ENCODE measurements at regions not wholly inside any gene's neighbourhood (a gene's known extent, or its start where the extent isn't known, plus 50 kb on each side); places are given as distances from the start of the nearest gene placed in this dataset.
"Not testable (repeated sequence)": the region's sequence is repeated elsewhere in the genome, so short reads cannot be mapped to it uniquely, and the experiment has no call there.

DNA sequence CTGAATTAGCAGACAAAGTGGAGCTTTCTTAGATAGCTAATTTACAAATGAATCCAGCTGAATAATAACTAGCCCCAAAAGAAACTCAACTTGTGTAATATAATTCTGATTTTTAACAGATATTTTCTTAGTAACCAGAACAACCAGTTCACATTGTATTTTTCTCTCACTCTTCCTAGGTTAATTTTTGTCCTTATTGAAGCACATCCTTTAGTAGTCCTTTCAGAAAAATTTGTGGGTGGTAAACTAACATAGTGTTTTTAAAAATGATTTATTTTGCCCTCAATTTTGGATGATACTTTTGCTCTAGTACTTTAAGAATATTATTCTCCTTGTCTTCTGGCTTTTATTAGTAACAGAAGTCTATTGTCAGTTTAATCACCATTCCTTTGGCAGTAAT, 190.6 kb upstream of the SLC39A10 start:
- DNase-seq = no peak

DNA sequence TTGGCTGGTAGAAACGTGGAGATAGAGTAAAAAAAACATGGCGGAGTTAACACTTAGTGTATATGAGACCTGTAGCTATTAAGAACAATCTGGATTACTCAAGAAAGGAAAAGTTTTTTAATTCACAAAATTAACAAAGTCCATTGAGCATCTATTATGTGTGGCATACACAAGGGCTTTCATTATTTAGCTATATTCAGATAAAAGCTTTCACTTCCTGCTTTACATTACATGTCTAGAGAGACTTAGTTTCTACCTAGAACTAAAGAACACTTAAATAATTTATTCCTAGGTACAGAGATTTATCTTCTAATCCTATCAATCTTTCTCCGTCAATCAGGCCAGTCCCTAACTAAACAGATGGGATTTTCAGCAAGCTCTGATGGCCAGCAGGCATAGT, 196.0 kb upstream of the SLC39A10 start:
- no peak for DNase-seq

DNA sequence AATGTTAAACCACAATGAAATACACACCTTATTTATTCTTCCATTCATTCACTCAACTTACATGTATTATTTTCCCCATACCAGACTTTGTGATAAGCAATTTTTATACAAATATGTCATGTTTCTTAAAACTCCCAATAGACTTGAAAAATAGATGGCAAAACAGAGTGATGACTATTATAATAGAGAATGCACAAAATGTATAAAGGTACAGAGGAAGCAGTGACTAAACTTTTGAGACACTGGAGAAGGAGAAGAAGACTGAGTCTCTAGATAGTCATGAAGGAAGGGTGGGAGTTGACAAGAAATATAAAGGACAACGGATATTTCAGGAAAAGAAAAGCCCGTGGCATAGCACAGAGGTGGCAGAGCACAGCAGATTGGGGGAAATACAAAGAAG, 198.1 kb upstream of the SLC39A10 start:
- no peak for DNase-seq

DNA sequence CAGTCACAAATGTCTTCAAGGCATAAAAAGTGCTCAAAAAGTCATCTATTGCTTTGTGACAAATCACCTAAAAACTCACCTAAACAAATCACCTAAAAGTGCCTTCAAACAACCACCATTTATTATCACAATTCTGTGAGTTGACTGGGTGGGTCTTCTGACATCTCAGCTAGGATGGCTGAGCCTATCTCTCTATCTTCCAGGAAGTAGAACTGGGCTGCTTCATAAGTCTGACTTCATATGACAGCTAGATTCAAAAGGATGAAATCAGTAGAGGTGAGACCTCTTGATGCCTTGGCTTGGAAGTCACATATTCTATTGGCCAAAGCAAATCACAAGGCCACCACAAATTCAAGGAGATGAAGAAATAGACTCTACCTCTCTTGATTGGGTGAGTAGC, 199.2 kb upstream of the SLC39A10 start:
- no peak for DNase-seq

DNA sequence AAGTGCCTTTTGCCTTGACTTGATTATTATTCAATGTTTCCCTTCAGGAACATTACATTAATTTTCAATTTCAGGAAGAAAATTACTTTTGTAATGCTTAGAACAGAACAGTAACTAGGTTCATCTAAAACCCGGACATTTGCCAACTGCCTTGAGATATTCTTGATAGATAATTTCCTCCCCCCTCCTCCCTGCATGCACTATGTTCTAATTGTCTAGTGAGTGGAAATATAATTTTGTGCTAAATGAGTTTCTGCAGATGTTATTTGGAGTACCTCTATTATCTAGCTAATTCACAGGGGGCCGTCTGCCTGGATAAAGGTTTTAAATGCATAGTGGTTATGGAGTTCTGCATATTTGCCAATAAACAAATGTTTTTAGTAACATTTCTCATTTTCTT, 200.3 kb upstream of the SLC39A10 start:
- DNase-seq = peak in 1 of 3 donors; percentile 63

DNA sequence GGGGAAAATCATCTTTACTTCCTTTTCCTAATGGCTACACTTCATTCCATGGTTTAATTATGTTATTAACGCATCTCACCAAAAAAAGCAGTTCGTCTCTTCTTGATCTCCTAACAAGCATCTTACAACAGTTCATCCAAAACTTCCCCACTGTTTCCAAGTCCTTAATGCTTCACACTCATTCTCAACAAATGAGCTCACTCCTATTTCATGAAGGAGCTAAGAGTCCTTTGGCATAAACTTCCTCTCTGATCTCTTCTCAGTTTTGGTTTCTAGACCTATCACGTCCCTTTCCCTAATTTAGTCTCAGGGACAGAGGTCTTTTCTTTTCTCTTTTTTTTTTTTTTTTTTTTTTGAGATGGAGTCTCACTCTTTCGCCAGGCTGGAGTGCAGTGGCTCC, 205.9 kb upstream of the SLC39A10 start:
- DNase-seq = peak in 2 of 3 donors; percentile 12 to 28

DNA sequence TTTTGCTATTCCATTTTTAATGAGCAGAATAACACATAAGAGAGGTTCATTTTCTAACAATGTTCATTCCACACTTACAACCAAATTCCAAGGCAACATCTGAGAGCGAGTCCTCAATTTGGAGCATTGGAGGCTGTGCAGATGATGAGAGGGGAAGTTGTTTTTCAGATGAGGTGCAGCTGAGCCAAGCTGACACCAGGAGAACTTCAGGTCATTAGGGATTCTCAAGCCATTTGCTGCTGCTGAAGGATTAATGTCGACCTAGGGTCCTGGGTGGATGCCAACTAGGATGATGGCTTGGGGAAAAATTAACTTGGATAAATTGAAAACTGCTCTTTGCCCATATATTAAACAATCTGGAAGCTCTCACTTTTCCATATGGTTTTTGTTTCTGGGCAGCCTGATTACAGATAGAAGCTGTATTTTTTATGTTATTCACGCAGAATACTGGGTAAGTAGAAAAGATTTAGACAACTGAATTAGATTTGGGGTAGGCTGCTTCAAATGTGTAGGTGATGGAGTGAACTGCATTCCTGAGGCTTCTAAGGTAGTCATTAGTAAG, 206.4 kb upstream of the SLC39A10 start:
- peak in 1 of 3 donors; percentile 54 for DNase-seq

DNA sequence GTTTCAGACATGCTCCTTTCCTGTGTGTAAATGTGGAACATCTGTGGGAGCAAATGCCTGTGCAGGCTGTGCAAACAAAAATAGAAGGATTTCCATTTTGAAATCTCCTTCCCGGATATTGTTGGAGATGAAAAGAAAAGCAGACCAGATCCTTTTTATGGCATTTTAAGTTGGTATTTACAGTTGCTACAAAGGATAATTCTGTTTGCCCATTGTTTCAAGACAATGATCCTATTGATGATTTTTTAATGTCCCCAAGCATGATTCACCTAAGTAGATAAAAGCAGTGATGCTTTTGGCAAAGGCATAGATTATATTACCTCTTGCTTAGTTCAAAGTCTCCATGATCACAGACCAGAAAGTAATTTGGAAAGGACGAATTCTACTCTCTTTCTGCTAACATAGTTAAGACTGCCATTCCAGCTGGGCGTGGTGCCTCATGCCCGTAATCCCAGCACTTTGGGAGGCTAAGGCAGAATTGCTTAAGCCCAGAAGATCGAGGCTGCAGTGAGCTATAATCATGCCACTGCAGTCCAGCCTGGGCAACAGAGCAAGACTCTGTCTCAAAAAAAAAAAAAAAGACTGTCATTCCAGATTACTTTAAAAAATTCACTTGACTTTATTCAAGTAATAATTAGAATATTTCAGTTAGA, 209.6 kb upstream of the SLC39A10 start:
- DNase-seq = no peak

DNA sequence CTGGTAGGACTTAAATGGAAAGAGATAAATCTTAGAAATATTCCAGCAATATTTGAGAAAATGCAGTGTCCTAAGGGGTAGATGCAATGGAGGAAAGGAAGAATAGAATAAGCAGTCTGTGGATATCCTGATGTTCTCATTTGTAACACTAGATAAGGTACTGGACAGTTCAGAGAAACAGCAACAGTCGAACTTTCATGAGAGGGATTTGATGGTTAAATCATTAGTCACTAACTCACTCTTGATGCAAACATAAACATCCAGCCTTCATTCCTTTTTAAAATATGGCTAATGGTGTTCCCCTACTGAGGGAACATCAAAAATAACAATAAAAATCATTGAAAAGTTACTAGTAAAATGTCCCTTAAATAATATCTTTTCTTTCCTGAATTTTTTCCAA, 211.4 kb upstream of the SLC39A10 start:
- DNase-seq = no peak

DNA sequence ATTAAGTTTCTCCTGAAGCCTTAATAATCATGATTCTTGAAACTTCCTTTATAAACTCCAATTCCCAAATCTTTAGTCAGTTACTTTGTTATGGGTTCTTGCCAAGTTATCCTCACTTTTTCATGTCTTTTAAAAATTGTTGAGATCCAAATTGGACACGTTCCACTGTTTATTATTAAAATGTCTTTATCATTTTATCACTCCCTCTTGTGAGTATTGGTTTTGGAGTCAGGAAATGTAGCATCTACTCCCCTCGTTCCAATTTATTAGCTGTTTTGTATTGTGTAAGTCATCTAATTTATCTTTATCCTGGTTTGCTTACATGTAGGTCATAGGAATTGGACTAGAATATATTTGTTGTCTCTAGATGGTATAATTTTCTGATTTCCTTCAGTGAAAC, 213.1 kb upstream of the SLC39A10 start:
- peak in 1 of 3 donors; percentile 56 for DNase-seq

DNA sequence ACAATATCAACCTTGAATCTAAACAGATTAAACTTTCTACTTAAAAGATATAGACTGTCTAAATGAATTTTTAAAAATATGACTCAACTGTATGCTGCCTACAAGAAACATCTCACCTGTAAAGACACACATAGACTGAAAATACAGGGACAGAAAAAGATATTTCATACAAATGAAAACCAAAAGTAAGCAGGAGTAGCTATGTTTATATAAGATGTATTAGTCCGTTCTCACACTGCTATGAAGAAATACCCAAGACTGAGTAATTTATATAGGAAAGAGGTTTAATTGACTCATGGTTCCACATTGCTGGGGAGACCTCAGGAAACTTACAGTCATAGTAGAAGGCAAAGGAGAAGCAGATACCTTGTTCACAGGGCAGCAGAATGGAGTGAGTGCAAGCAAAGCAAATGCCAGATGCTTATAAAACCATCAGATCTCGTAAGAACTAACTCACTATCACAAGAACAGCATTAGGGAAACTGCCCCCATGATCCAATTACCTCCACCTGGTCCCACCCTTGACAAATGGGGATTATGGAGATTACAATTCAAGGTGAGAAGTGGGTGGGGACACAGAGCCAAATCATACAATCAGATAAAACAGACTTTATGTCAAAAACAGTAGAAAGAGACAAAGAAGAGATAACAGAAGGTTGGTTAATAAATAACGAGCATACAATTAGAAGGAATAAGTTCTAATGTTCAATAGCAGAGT, 214.4 kb upstream of the SLC39A10 start:
- DNase-seq = no peak

DNA sequence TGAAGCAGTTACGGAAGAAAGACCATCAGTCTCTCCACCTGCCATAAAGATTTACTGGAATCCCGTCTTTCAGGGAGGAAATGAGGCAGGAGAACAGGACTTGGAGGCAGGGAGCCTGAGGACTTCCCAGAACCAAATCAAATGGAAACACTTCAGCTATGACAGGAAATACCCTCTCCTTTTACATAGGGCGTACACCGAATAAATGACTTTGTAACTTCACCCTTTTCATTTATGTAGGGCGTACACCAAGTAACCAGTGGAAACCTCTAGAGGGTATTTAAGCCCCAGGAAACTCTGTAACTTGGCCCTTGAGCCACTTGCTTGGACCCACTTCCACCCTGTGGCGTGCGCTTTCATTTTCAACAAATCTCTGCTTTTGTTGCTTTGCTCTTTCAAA, 218.3 kb upstream of the SLC39A10 start:
- DNase-seq = no peak

DNA sequence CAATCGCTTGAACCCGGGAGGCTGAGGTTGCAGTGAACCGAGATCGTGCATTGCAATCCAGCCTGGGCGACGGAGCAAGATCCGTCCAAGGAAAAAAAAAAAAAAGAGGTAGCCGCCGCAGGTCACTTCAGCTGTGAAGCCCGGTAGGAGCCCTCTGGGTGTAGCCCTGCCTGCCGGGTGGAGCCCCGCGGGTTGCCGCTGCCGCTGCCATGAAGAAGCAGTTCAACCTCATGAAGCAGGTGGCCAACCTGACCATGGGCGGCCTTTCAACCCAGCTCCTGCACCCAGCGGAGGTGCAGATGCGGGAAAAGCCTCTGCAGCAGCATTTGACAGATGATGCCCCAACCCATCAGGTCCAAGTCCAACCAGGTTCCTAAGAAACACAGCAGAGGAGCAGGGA, 219.5 kb upstream of the SLC39A10 start:
- no peak for DNase-seq

DNA sequence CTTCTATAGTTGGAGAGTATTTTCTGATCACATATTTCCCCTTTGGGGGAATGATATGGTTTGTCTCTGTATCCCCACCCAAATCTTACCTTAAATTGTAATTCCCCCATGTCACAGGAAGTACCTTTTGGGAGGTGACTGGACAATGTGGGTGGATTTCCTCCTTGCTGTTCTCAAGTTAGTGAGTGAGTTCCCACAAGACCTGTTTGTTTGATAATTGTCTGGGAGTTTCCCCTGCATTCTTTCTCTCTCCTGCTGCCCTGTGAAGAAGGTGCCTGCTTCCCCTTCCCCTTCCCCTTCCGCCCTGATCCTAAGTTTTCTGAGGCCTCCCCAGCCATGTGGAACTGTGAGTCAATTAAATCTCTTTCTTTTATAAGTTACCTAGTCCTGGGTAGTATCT, 222.7 kb upstream of the SLC39A10 start:
- no peak for DNase-seq

DNA sequence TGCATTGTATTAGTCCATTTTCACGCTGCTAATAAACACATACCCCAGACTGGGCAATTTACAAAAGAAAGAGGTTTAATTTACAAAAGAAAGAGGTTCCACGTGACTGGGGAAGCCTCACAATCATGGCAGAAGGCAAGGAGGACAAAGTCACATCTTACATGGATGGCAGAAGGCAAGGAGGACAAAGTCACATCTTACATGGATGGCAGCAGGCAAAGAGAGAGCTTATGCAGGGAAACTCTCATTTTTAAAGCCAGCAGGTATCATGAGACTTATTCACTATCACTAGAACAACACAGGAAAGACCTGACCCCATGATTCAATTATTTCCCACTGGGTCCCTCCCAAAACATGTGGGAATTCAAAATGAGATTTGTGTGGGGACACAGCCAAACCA, 223.3 kb upstream of the SLC39A10 start:
- DNase-seq = not testable (repeated sequence)

DNA sequence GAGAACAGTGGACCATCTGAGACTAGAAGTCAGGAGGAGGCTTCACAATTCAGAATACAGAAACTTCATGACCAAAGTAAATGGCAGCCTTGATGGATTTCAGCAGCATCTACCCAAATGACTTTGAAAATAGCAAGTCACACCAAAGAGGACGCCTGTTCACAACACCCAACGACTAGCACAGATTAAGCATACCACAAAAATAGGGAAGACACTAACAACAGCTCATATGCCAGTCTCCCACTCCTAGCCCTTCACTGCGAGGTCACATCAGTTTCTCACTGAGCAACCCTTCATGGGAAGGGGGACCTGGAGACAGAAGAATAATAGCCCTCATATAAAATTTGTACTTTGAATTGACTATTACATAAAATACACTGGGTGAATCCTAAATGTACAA, 228.4 kb upstream of the SLC39A10 start:
- no peak for DNase-seq

DNA sequence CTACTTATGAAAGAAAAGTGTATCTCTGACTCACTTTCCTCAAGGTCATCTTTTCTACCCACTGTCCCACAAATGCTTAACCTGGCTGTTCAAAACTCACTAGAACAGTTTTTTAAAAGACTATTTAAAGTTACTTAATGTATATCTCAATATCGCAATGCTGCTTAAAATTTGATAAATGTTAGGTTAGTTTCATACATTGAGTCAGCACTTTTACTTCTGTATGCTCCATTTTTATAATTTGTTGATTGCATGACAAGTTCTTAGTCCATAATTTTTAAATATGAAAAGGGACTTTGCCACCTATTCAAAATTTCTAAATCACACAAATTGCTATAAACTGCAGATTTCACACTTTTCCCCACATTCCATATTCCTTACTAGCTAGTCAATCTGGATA, 231.7 kb upstream of the SLC39A10 start:
- no peak for DNase-seq

DNA sequence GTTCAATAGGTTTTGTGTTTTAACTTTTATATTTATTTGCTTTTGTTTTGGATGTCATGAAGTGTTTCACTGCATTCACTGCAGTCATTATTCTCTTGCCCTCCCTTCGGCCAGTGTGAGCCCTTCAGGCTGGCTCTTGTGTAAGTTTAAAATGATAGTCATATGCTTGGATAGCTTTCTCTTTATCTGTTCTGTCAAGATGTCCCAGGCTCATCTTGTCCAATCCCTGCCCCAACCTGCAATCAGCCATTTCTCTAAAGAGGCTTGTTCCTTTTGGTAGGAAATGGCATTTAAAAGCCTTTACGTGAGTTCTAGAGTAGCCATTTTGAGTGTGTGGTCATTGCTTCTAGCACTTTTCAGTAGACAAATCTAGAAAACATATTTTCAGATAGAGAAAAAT, 238.0 kb upstream of the SLC39A10 start:
- no peak for DNase-seq

DNA sequence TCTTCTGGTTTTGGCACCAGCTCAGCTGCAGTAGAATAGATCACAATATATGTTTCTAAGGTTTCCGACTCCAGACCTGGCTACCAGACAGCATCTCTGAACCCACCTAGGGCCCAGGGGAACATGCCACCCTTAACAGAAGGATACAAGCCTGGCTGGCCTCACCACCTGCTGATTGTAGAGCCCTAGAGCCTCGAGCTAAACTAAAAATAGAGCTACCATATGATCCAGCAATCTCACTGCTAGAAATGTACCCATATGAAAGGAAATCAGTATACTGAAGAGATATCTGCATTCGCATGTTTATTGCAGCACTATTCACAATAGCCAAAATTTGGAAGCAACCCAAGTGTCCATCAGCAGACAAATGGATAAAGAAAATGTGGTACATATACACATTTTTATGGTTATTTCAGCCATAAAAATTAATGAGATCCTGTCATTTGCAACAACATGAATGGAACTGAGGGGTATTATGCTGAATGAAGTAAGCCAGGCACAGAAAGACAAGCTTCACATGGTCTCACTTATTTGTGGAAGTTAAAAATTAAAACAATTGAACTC, 242.4 kb upstream of the SLC39A10 start:
- peak in 1 of 3 donors; percentile 2 for DNase-seq

DNA sequence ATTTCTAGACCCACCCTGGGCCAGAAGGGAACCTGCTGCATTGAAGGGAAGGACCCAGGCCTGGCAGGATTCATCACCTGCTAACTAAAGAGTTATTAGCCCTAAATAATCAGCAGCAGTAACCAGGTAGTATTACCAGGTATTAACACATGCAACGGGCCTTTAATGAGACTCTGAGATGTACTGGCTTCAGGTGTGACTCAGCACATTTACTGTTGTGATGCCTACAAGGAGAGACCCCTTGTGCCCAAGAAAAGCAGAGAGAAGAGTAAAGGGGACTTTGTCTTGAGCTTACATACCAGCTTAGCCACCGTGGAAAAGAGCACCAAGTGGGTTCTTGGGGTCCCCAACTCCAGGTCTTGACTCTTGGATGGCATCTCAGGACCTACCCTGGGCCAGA, 243.1 kb upstream of the SLC39A10 start:
- DNase-seq = no peak

DNA sequence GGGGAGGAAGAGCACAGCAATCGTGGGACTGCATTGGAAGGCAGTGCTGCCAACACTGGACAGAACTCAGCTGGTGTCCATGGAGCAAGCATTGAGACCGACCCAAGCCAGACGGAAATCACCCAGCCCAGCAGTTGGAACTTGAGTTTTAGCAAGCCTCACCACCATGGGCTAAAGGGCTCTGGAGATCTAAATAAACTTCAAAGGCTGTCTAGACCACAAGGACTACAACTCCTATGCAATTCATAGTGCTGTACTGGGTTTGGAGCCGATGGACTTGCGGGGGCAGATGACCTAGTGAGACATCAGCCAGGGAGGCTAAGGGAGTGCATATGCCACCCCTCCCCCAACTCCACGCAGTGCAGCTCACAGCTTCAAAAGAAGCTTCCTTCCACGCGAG, 243.6 kb upstream of the SLC39A10 start:
- DNase-seq = no peak

DNA sequence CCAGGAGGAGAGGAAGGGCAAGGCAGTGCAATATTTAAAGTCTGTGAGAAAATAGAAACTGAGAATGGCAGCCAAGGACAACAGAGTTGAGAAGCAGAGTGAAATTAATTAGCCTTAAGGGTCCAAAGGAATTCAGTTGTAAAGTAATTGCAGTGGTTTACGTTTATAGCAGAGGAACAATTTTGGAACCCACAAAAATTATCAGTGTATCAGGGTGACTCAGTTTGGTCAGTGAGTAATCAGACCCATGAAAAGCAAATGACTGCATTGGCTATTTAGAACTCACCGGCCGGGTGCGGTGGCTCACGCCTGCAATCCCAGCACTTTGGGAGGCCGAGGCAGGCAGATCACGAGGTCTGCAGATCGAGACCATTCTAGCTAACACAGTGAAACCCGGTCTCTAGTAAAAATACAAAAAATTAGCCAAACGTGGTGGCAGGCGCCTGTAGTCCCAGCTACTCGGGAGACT, 245.8 kb upstream of the SLC39A10 start:
- peak in 1 of 3 donors; percentile 12 for DNase-seq

DNA sequence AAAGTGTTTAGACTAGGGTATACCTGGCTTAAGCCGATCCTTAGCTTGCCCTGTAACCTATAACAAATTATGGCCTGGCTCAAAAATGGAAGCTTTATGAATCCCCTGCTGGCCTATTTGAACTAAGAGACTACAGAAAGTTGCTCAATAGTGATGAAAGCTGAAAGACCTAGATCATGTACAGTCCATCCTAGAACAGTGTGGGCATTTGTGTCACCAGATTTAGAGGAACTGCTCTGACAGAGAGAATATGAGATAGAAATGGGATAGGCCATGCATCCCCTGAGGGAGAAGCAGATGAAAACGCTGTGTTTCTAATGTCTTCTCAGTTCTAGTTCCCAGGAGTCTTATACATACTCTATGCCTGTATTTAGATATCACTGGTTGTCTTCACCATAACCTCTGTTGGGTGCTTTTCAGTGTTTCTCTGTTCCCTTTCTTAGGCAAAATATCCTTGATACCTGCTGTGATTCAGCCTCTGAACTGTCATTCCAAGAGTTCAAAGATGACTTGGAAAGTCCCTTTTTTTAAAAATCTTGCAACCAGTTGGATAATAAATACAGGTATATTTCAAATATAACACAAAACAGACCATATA, 246.9 kb upstream of the SLC39A10 start:
- no peak for DNase-seq
